ENCODE measurements at regions not wholly inside any gene's neighbourhood (a gene's known extent, or its start where the extent isn't known, plus 50 kb on each side); places are given as distances from the start of the nearest gene placed in this dataset.

DNA sequence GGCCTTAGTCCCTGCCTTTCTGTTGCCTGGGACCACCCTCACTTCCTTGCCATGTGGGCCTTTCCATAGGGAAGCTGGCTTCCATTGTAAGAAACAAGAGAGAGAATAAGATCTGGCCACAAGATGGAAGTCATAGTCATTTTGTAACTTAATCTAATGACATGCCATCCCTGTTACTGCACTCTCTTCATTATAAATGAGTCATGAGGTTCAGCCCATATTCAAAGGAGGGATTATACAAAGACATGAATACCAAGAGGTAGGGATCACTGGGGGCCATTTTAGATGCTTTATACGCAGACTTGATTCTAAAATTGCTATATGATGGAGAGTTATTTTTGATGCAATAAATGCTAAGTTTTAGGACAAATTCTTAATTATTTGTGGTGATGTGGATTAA, 75.2 kb upstream of the CELF2 start:
- Histone ChIP-seq H3K27ac (no peak overlapping the region), H3K36me3 (no peaks in the 10 kb centered on the region), H3K27me3 (no peaks in the 10 kb centered on the region), H3K9me3 (peaks cover 0 to 8% (median 0%) of the 10 kb centered on the region in 3 donors), H3K4me3 (no peak overlapping the region), H3K4me1 (no peaks in the 10 kb centered on the region)
- DNase-seq = no peak
- TF ChIP-seq, protein P1, sequence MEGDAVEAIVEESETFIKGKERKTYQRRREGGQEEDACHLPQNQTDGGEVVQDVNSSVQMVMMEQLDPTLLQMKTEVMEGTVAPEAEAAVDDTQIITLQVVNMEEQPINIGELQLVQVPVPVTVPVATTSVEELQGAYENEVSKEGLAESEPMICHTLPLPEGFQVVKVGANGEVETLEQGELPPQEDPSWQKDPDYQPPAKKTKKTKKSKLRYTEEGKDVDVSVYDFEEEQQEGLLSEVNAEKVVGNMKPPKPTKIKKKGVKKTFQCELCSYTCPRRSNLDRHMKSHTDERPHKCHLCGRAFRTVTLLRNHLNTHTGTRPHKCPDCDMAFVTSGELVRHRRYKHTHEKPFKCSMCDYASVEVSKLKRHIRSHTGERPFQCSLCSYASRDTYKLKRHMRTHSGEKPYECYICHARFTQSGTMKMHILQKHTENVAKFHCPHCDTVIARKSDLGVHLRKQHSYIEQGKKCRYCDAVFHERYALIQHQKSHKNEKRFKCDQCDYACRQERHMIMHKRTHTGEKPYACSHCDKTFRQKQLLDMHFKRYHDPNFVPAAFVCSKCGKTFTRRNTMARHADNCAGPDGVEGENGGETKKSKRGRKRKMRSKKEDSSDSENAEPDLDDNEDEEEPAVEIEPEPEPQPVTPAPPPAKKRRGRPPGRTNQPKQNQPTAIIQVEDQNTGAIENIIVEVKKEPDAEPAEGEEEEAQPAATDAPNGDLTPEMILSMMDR (IDR thresholded peaks at IDR 0.05) = no peak
- TF ChIP-seq POLR2A (IDR thresholded peaks at IDR 0.05) = no peak
- intact Hi-C loops (cut with DNase I) = no loop called here
- 81 to 94% methylated on average over 1 of the region's 1 CpG for WGBS, 2 donors

DNA sequence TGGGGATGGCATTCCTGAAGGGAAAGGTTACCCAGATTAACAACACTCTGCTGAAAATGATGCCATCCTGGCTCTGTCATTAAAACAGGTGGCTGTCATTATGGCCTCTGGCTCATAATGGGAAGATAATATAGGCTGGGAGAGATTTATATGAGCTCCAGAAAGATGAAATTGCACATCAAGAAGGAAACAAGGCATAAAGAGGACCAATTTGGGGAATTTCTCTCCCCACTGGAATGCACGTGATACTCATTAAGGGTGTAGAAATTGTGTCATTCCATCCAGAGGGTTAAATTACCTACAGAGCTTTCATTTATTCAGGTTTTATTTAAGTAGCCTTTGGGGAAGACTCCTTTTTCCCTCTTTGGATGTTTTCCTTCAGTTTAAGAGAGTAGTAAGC, 71.6 kb upstream of the CELF2 start:
- Histone ChIP-seq H3K4me1 (no peaks in the 10 kb centered on the region), H3K9me3 (peaks cover 0 to 8% (median 0%) of the 10 kb centered on the region in 3 donors), H3K27me3 (no peaks in the 10 kb centered on the region), H3K4me3 (no peak overlapping the region), H3K36me3 (no peaks in the 10 kb centered on the region), H3K27ac (no peak overlapping the region)
- 80 to 91% methylated on average over 1 of the region's 1 CpG for WGBS, 2 donors
- intact Hi-C loops (cut with DNase I) = no loop called here
- DNase-seq = no peak
- TF ChIP-seq, protein P1 (IDR thresholded peaks at IDR 0.05) = no peak
- no peak for TF ChIP-seq POLR2A (IDR thresholded peaks at IDR 0.05)

DNA sequence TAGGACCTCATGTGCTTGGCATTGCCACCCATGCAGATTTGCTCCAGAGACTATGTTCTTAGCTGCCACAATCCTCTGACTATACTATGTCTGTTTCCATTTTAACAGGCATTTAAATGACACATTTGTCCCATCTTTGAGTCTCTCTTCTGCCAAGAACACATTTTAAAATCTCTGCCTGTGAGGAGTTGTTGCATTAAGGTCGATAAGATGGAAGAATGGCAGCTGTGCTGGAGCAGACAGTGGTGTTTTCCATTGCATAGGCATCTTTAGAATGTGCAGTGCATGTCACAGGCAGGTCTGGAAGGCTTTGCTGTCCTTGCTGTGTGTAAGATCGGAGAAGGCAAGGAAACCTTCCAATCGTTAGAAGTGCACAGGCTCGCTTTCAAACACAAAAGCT, 70.9 kb upstream of the CELF2 start:
- Histone ChIP-seq H3K4me3 (no peak overlapping the region), H3K36me3 (no peaks in the 10 kb centered on the region), H3K9me3 (peaks cover 0 to 8% (median 0%) of the 10 kb centered on the region in 3 donors), H3K4me1 (no peaks in the 10 kb centered on the region), H3K27me3 (no peaks in the 10 kb centered on the region), H3K27ac (no peak overlapping the region)
- intact Hi-C loops (cut with DNase I) = no loop called here
- 68 to 70% methylated on average over 2 to 4 of the region's 4 CpGs for WGBS, 2 donors
- TF ChIP-seq, protein P1 (IDR thresholded peaks at IDR 0.05) = no peak
- no peak for TF ChIP-seq POLR2A (IDR thresholded peaks at IDR 0.05)
- DNase-seq = no peak

DNA sequence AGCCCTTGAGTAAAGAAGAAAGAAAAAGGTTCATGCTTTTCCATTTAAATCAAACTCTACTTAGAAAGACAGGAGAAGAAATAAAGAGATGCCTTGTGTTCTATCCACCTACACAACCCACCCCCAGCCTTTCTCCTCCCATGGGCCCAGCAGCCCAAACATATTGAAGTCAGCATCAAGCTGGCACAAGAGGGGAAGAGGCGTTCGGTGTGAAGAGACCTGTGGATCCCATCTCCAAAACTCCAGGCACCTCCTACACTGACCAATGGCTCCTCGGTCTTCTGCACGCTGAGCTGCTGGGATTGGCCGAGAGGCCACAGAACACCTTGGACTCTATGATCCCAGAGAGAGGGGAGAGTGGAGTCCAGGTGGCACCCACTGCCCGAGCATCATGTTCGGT, 66.0 kb upstream of the CELF2 start:
- 100% methylated on average over 1 of the region's 7 CpGs for WGBS, 2 donors
- Histone ChIP-seq H3K4me3 (no peak overlapping the region), H3K4me1 (no peaks in the 10 kb centered on the region), H3K36me3 (no peaks in the 10 kb centered on the region), H3K27ac (no peak overlapping the region), H3K27me3 (no peaks in the 10 kb centered on the region), H3K9me3 (no peaks in the 10 kb centered on the region)
- TF ChIP-seq, protein P1 (IDR thresholded peaks at IDR 0.05) = no peak
- TF ChIP-seq POLR2A (IDR thresholded peaks at IDR 0.05) = no peak
- intact Hi-C loops (cut with DNase I) = no loop called here
- DNase-seq = no peak

DNA sequence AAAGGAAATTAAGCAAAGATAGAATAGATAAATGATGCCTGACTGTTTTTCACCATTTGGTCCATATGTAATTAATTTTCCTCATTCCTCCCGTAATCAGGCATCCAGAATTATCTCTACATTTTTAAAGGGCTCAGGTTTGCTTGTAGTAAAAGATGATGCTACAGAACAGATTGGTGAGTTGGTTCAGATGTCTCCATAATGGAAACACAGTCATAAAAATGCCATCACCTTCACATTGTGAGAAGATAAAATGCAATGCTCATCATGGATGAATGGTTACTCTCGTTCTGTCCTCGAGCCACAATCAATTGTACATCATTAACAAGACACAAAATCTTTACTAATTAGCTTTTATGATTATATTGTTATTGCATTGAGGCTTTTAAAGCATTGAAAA, 64.9 kb upstream of the CELF2 start:
- Histone ChIP-seq H3K36me3 (no peaks in the 10 kb centered on the region), H3K27ac (no peak overlapping the region), H3K27me3 (no peaks in the 10 kb centered on the region), H3K9me3 (no peaks in the 10 kb centered on the region), H3K4me3 (no peak overlapping the region), H3K4me1 (no peaks in the 10 kb centered on the region)
- TF ChIP-seq POLR2A (IDR thresholded peaks at IDR 0.05) = no peak
- TF ChIP-seq, protein P1 (IDR thresholded peaks at IDR 0.05) = no peak
- no peak for DNase-seq
- intact Hi-C loops (cut with DNase I) = no loop called here
- 71 to 72% methylated on average over 3 of the region's 3 CpGs for WGBS, 2 donors

All from esophagus squamous epithelium (tissue), 5 donors.